IMR-90 (cell line): ENCODE measurements at regions not wholly inside any gene's neighbourhood (a gene's known extent, or its start where the extent isn't known, plus 50 kb on each side); places are given as distances from the start of the nearest gene placed in this dataset.

Experiments
- ATAC-seq: fragments of 200-7000 bp; cut with Tn5 transposase; 2 replicates; pipeline ENCODE4 v1.9.1; 2020; ENCODE audit warnings: low read depth, mild to moderate bottlenecking, moderate library complexity
- BruUV-seq: library from RNA; stranded (reverse); fragments of 400-500 nt; replicated peaks from 2 replicates; lab custom pipeline; 2021; lab: Mats Ljungman, UMichigan
- CTCF ChIA-PET: fragments of 300-600 bp; formaldehyde crosslinking; extraction: SDS; loops from one replicate; lab custom pipeline; 2021; ENCODE audit warnings: antibody characterized with exemption; lab: Yijun Ruan, JAX
- POLR2A ChIA-PET: fragments of 300-600 bp; sonication (Branson Sonifier 250); formaldehyde crosslinking; loops from one replicate; lab custom pipeline; 2022; ENCODE audit warnings: antibody characterized with exemption; ENCODE audit not compliant: unreplicated experiment; lab: Charles Lee
- DNase-seq: peaks from one replicate; pipeline ENCODE4 v3.0.0; 2013
- H2AFZ ChIP-seq: replicated peaks from 2 replicates; pipeline ENCODE3; 2013; ENCODE audit warnings: low read length, mild to moderate bottlenecking; ENCODE audit not compliant: poor library complexity
- H2AK5ac ChIP-seq: 2 replicates; pipeline ENCODE4 v1.6.1; 2013; ENCODE audit warnings: low read depth, low read length, inconsistent platforms
- H2AK9ac ChIP-seq: replicated peaks from 2 replicates; pipeline ENCODE3; 2013; ENCODE audit warnings: mild to moderate bottlenecking, low read depth, low read length, moderate library complexity; ENCODE audit not compliant: poor library complexity
- H2BK120ac ChIP-seq: 2 replicates; pipeline ENCODE4 v1.6.1; 2013; ENCODE audit warnings: low read depth, low read length, inconsistent platforms
- H2BK15ac ChIP-seq: 3 replicates; pipeline ENCODE4 v1.6.1; 2013; ENCODE audit warnings: low read depth, low read length, inconsistent platforms
- H2BK20ac ChIP-seq: 2 replicates; pipeline ENCODE4 v1.6.1; 2013; ENCODE audit warnings: low read depth, mild to moderate bottlenecking, inconsistent platforms, low read length, moderate library complexity
- H2BK5ac ChIP-seq: 2 replicates; pipeline ENCODE4 v1.6.1; 2013; ENCODE audit warnings: mild to moderate bottlenecking, low read depth, low read length, inconsistent platforms; ENCODE audit not compliant: poor library complexity, severe bottlenecking
- H3K14ac ChIP-seq: replicated peaks from 2 replicates; pipeline ENCODE4 v1.6.1; 2013; ENCODE audit warnings: low read depth, low read length, inconsistent platforms
- H3K18ac ChIP-seq: 2 replicates; pipeline ENCODE4 v1.6.1; 2013; ENCODE audit warnings: low read depth, low read length, control low read depth
- H3K23ac ChIP-seq: 2 replicates; pipeline ENCODE4 v1.6.1; 2013; ENCODE audit warnings: low read depth, low read length, inconsistent platforms
- H3K27ac ChIP-seq: 2 replicates; pipeline ENCODE4 v1.5.1; 2013; ENCODE audit warnings: mild to moderate bottlenecking, control low read depth, low read length; ENCODE audit not compliant: insufficient read depth
- H3K27me3 ChIP-seq: 2 replicates; pipeline ENCODE4 v1.6.1; 2013; ENCODE audit warnings: low read length; ENCODE audit not compliant: control insufficient read depth, insufficient read depth
- H3K36me3 ChIP-seq: 2 replicates; pipeline ENCODE4 v1.6.1; 2013; ENCODE audit warnings: low read length, mixed read lengths; ENCODE audit not compliant: control insufficient read depth, insufficient read depth
- H3K4ac ChIP-seq: 2 replicates; pipeline ENCODE4 v1.6.1; 2013; ENCODE audit warnings: low read depth, low read length, inconsistent platforms
- H3K4me1 ChIP-seq: 2 replicates; pipeline ENCODE4 v1.6.1; 2013; ENCODE audit warnings: low read length, mixed read lengths; ENCODE audit not compliant: control insufficient read depth, insufficient read depth
- H3K4me2 ChIP-seq: 2 replicates; pipeline ENCODE4 v1.6.1; 2013; ENCODE audit warnings: low read depth, mild to moderate bottlenecking, control low read depth, low read length, moderate library complexity
- H3K4me3 ChIP-seq: 2 replicates; pipeline ENCODE4 v1.5.1; 2013; ENCODE audit warnings: low read depth, mild to moderate bottlenecking, control low read depth, low read length, moderate library complexity; ENCODE audit not compliant: insufficient read depth
- H3K56ac ChIP-seq: 2 replicates; pipeline ENCODE4 v1.6.1; 2013; ENCODE audit warnings: low read length, inconsistent platforms; ENCODE audit not compliant: insufficient read depth; ENCODE audit errors: extremely low read depth
- H3K79me1 ChIP-seq, 2 experiments: 2 replicates each; pipeline ENCODE4 v1.6.1; 2013; ENCODE audit warnings: low read length in 2 of 2, inconsistent platforms in 1 of 2, low read depth in 1 of 2
- H3K9ac ChIP-seq: 2 replicates; pipeline ENCODE4 v1.6.1; 2013; ENCODE audit warnings: low read depth, low read length, control low read depth
- H3K9me1 ChIP-seq: 2 replicates; pipeline ENCODE4 v1.6.1; 2013; ENCODE audit warnings: low read length, inconsistent platforms; ENCODE audit not compliant: insufficient read depth
- H3K9me3 ChIP-seq: 2 replicates; pipeline ENCODE4 v1.6.1; 2013; ENCODE audit warnings: low read length; ENCODE audit not compliant: control insufficient read depth, insufficient read depth
- H4K20me1 ChIP-seq: 2 replicates; pipeline ENCODE4 v1.6.1; 2013; ENCODE audit warnings: low read length, inconsistent platforms; ENCODE audit not compliant: insufficient read depth
- H4K5ac ChIP-seq: 2 replicates; pipeline ENCODE4 v1.6.1; 2013; ENCODE audit warnings: mild to moderate bottlenecking, low read depth, low read length, control low read depth
- H4K8ac ChIP-seq, 2 experiments: 2 replicates each; pipeline ENCODE4 v1.6.1; 2013; ENCODE audit warnings: low read depth in 2 of 2, low read length in 2 of 2, control low read depth in 1 of 2, inconsistent platforms in 1 of 2
- H4K91ac ChIP-seq: 2 replicates; pipeline ENCODE4 v1.6.1; 2013; ENCODE audit warnings: low read depth, low read length, inconsistent platforms; ENCODE audit not compliant: insufficient read depth
- BHLHE40 ChIP-seq: fragments of 150-350 bp; IDR thresholded peaks from 2 replicates; pipeline ENCODE4 v1.6.1; 2016; ENCODE audit warnings: mild to moderate bottlenecking, low read depth, low read length
- CEBPB ChIP-seq: IDR thresholded peaks from 2 replicates; pipeline ENCODE4 v1.6.1; 2012; ENCODE audit warnings: low read depth, low read length, improper control_type of control experiment
- CHD1 ChIP-seq: IDR thresholded peaks from 2 replicates; pipeline ENCODE4 v1.6.1; 2012; ENCODE audit warnings: low read depth, low read length, improper control_type of control experiment
- CTCF ChIP-seq: conservative IDR thresholded peaks from 2 replicates; pipeline ENCODE4 v1.5.1; 2012; ENCODE audit warnings: mild to moderate bottlenecking, low read depth, low read length, improper control_type of control experiment
- ELK1 ChIP-seq: fragments of 150-350 bp; IDR thresholded peaks from 2 replicates; pipeline ENCODE4 v1.6.1; 2016; ENCODE audit warnings: low read depth, mild to moderate bottlenecking, low read length, moderate library complexity, borderline replicate concordance
- FOS ChIP-seq: fragments of 150-350 bp; IDR thresholded peaks from 2 replicates; pipeline ENCODE4 v1.6.1; 2016; ENCODE audit warnings: low read depth, low read length
- MAFK ChIP-seq: IDR thresholded peaks from 2 replicates; pipeline ENCODE4 v1.6.1; 2012; ENCODE audit warnings: low read depth, low read length, improper control_type of control experiment
- MAZ ChIP-seq: IDR thresholded peaks from 2 replicates; pipeline ENCODE4 v1.6.1; 2012; ENCODE audit warnings: low read depth, mild to moderate bottlenecking, low read length, improper control_type of control experiment, moderate library complexity, borderline replicate concordance
- MXI1 ChIP-seq: IDR thresholded peaks from 2 replicates; pipeline ENCODE4 v1.6.1; 2012; ENCODE audit warnings: low read depth, mild to moderate bottlenecking, low read length, moderate library complexity, borderline replicate concordance
- NFE2L2 ChIP-seq: fragments of 150-350 bp; IDR thresholded peaks from 2 replicates; pipeline ENCODE4 v1.6.1; 2016; ENCODE audit warnings: low read depth, mild to moderate bottlenecking, low read length
- POLR2A ChIP-seq: IDR thresholded peaks from 2 replicates; pipeline ENCODE4 v1.6.1; 2012; ENCODE audit warnings: mild to moderate bottlenecking, low read depth, low read length
- RAD21 ChIP-seq: IDR thresholded peaks from 2 replicates; pipeline ENCODE4 v1.6.1; 2012; ENCODE audit warnings: low read length, improper control_type of control experiment
- RCOR1 ChIP-seq: IDR thresholded peaks from 2 replicates; pipeline ENCODE4 v1.6.1; 2012; ENCODE audit warnings: mild to moderate bottlenecking, low read length, improper control_type of control experiment; ENCODE audit not compliant: insufficient replicate concordance
- RFX5 ChIP-seq: IDR thresholded peaks from 2 replicates; pipeline ENCODE4 v1.8.0; 2012; ENCODE audit warnings: low read depth, mild to moderate bottlenecking, low read length, moderate library complexity
- SMC3 ChIP-seq: fragments of 150-350 bp; IDR thresholded peaks from 2 replicates; pipeline ENCODE4 v1.6.1; 2016; ENCODE audit warnings: low read depth, mild to moderate bottlenecking, antibody characterized with exemption, low read length, moderate library complexity
- USF2 ChIP-seq: fragments of 150-350 bp; IDR thresholded peaks from 2 replicates; pipeline ENCODE4 v1.6.1; 2017; ENCODE audit warnings: mild to moderate bottlenecking, antibody characterized with exemption, low read length, low read depth
- WGBS, 2 experiments: methylation state at CpG; one replicate each; pipeline versions ENCODE4 v1.1.5 to v1.1.7; 2013; ENCODE audit warnings: missing lambda C conversion rate in 2 of 2; ENCODE audit not compliant: insufficient read length in 1 of 2; ENCODE audit errors: extremely low coverage in 2 of 2; 5-methylcytosine and 5-hydroxymethylcytosine counted together
- dilution Hi-C: fragments of 300-500 bp; cut with HindIII; formaldehyde crosslinking; loops from one replicate; pipeline ENCODE4 v1.14.3; 2018; ENCODE audit warnings: low sequenced_read_pairs; ENCODE audit not compliant: unreplicated experiment
- in situ Hi-C: fragments of 300-500 bp; cut with MboI; formaldehyde crosslinking; loops from 3 replicates; pipeline ENCODE4 v1.14.3; 2019; ENCODE audit warnings: low sequenced_read_pairs, inconsistent platforms, mixed read lengths
- intact Hi-C: fragments of 100-400 bp; cut with micrococcal nuclease; formaldehyde crosslinking; loops from 2 replicates; pipeline ENCODE4 v1.10.0; 2022

GRCh38 chrX:129037389-129037788 lies 485.9 kb downstream of the SMARCA1 start:
- Histone ChIP-seq H3K4ac (no peak overlapping the region), H4K20me1 (no peaks in the 10 kb centered on the region), H2AK9ac (no peak overlapping the region), H3K18ac (no peak overlapping the region), H3K14ac (no peak overlapping the region), H4K8ac (no peak overlapping the region), H2BK20ac (no peak overlapping the region), H3K4me3 (no peak overlapping the region), H2BK5ac (no peak overlapping the region), H3K9me3 (peaks cover 2% of the 10 kb centered on the region; the same call in 1 of the 2 replicates), H3K36me3 (no peaks in the 10 kb centered on the region), H2AK5ac (no peak overlapping the region), H3K9ac (no peak overlapping the region), H3K27me3 (no peaks in the 10 kb centered on the region), H4K91ac (no peak overlapping the region), H3K56ac (no peak overlapping the region), H4K5ac (no peak overlapping the region), H3K79me1 (no peaks in the 10 kb centered on the region), H3K27ac (no peak overlapping the region), H3K23ac (no peak overlapping the region), H3K9me1 (no peaks in the 10 kb centered on the region), H3K4me1 (no peaks in the 10 kb centered on the region), H2AFZ (no peak overlapping the region), H3K4me2 (no peak overlapping the region), H2BK120ac (no peak overlapping the region), H2BK15ac (no peak overlapping the region)
- no TSS peak for BruUV-seq
- intact Hi-C loops: no loop called here
- DNase-seq: no peak
- POLR2A ChIA-PET: no interaction called here
- ATAC-seq: no peak
- in situ Hi-C loops: no loop called here
- no peak for TF ChIP-seq POLR2A
- no peak for TF ChIP-seq RCOR1
- TF ChIP-seq USF2: no peak
- TF ChIP-seq BHLHE40: no peak
- TF ChIP-seq FOS: no peak
- no peak for TF ChIP-seq CTCF
- TF ChIP-seq CHD1: no peak
- TF ChIP-seq CEBPB: no peak
- no peak for TF ChIP-seq MAFK
- TF ChIP-seq RAD21: no peak
- no peak for TF ChIP-seq MXI1
- TF ChIP-seq SMC3: no peak
- TF ChIP-seq MAZ: no peak
- TF ChIP-seq NFE2L2: no peak
- no peak for TF ChIP-seq ELK1
- TF ChIP-seq RFX5: no peak
- WGBS, 2 experiments: no CpG with 5 or more reads among the region's 4 CpGs
- CTCF ChIA-PET: no interaction called here
- dilution Hi-C loops: no loop called here
